Adipocyte (in vitro differentiated cells): ENCODE measurements at regions not wholly inside any gene's neighbourhood (a gene's known extent, or its start where the extent isn't known, plus 50 kb on each side); places are given as distances from the start of the nearest gene placed in this dataset.

Source experiments
- DNase-seq: peaks from one replicate; pipeline ENCODE4 v3.0.0-alpha.2; 2015; ENCODE audit warnings: low read depth
- H3K27me3 ChIP-seq: replicated peaks from 2 replicates; pipeline ENCODE4 v1.7.0; 2013; ENCODE audit warnings: mild to moderate bottlenecking, low read length, moderate library complexity; ENCODE audit not compliant: control insufficient read depth, insufficient read depth
- H3K36me3 ChIP-seq: 2 replicates; pipeline ENCODE4 v1.7.0; 2013; ENCODE audit warnings: low read length, mild to moderate bottlenecking, moderate library complexity; ENCODE audit not compliant: control insufficient read depth, insufficient read depth, severe bottlenecking
- H3K4me1 ChIP-seq: 2 replicates; pipeline ENCODE4 v1.7.0; 2013; ENCODE audit warnings: mild to moderate bottlenecking, low read length, moderate library complexity; ENCODE audit not compliant: control insufficient read depth, insufficient read depth
- H3K4me3 ChIP-seq: 2 replicates; pipeline ENCODE4 v1.7.0; 2013; ENCODE audit warnings: mild to moderate bottlenecking, low read length, moderate library complexity
- H3K9ac ChIP-seq: 2 replicates; pipeline ENCODE4 v1.7.0; 2013; ENCODE audit warnings: mild to moderate bottlenecking, low read length, moderate library complexity
- H3K9me3 ChIP-seq: 2 replicates; pipeline ENCODE4 v1.7.0; 2013; ENCODE audit warnings: mild to moderate bottlenecking, low read length, moderate library complexity; ENCODE audit not compliant: control insufficient read depth

GRCh38 chr11:30159546-30159945 lies 71.3 kb upstream of the FSHB start:
- no peak for DNase-seq
- Histone ChIP-seq H3K9ac (no peak overlapping the region), H3K4me3 (no peak overlapping the region), H3K4me1 (peaks cover 14% of the 10 kb centered on the region), H3K36me3 (no peaks in the 10 kb centered on the region), H3K27me3 (peaks cover 8% of the 10 kb centered on the region), H3K9me3 (no peaks in the 10 kb centered on the region)

- DNase-seq = no peak
- Histone ChIP-seq H3K9me3 (no peaks in the 10 kb centered on the region), H3K9ac (no peak overlapping the region), H3K27me3 (peaks cover 8% of the 10 kb centered on the region), H3K4me3 (no peak overlapping the region), H3K4me1 (no peaks in the 10 kb centered on the region), H3K36me3 (no peaks in the 10 kb centered on the region)
Observed at GRCh38 chr11:30165652-30166051, 65.2 kb upstream of the FSHB start.

- DNase-seq = no peak
- peaks cover 25% of the 10 kb centered on the region for H3K4me1 ChIP-seq
- no peaks in the 10 kb centered on the region for H3K9me3 ChIP-seq
- no peak overlapping the region for H3K4me3 ChIP-seq
- H3K36me3 ChIP-seq = no peaks in the 10 kb centered on the region
- H3K9ac ChIP-seq = no peak overlapping the region
- H3K27me3 ChIP-seq = no peaks in the 10 kb centered on the region
Observed at GRCh38 chr11:30171661-30172060, 59.2 kb upstream of the FSHB start.

- H3K4me1 ChIP-seq = peaks cover 25% of the 10 kb centered on the region
- DNase-seq = no peak
- no peak overlapping the region for H3K9ac ChIP-seq
- H3K36me3 ChIP-seq = no peaks in the 10 kb centered on the region
- no peak overlapping the region for H3K4me3 ChIP-seq
- peaks cover 2% of the 10 kb centered on the region for H3K9me3 ChIP-seq
- H3K27me3 ChIP-seq = no peaks in the 10 kb centered on the region
Observed at GRCh38 chr11:30172158-30172557, 58.7 kb upstream of the FSHB start.

GRCh38 chr11:30172883-30173311 lies 57.9 kb upstream of the FSHB start:
- H3K9ac ChIP-seq = peak overlapping the region; percentile 28
- H3K36me3 ChIP-seq = no peaks in the 10 kb centered on the region
- H3K27me3 ChIP-seq = no peaks in the 10 kb centered on the region
- H3K4me1 ChIP-seq = peaks cover 25% of the 10 kb centered on the region
- DNase-seq = peak; percentile 31
- H3K4me3 ChIP-seq = peak overlapping the region; percentile 30
- H3K9me3 ChIP-seq = peaks cover 3% of the 10 kb centered on the region

- H3K9ac ChIP-seq = peak overlapping the region; percentile 32
- no peak for DNase-seq
- no peak overlapping the region for H3K4me3 ChIP-seq
- peaks cover 25% of the 10 kb centered on the region for H3K4me1 ChIP-seq
- no peaks in the 10 kb centered on the region for H3K36me3 ChIP-seq
- peaks cover 3% of the 10 kb centered on the region for H3K9me3 ChIP-seq
- no peaks in the 10 kb centered on the region for H3K27me3 ChIP-seq
Observed at GRCh38 chr11:30174265-30175020, 56.4 kb upstream of the FSHB start.
